Lower leg skin (tissue), 3 donors: ENCODE measurements at regions not wholly inside any gene's neighbourhood (a gene's known extent, or its start where the extent isn't known, plus 50 kb on each side); places are given as distances from the start of the nearest gene placed in this dataset.

Source experiments
- CTCF ChIP-seq, 3 donors: fragments of 450-650 bp; IDR thresholded peaks; one replicate each; pipeline ENCODE4 v1.5.1; 2016; ENCODE audit warnings: antibody characterized with exemption in 3 of 3, mild to moderate bottlenecking in 3 of 3, moderate library complexity in 2 of 3
- POLR2A ChIP-seq, 2 donors: fragments of 450-650 bp; IDR thresholded peaks; one replicate each; pipeline ENCODE4 v1.6.1; 2016 to 2017; ENCODE audit warnings: antibody characterized with exemption in 2 of 2, mild to moderate bottlenecking in 1 of 2, moderate library complexity in 1 of 2

DNA sequence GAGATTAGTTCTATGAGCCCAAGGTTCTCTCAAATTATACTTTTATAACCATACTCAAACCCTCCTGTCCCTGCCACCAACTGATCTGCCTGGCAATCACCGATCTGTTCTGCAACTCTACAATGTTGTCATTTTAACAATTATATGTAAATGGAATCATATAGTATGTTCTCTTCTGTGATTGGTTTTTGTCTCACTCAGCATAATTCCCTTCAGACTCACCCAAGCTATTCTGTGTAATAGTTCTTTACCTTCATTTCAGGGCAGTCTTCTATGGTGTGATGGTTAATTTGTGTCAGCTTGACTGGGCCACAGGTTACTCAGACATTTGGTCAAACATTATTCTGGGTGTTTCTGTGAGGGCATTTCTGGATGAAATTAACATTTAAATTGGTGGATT, 181.9 kb upstream of the CXCL12 start:
- TF ChIP-seq CTCF (IDR thresholded peaks at IDR 0.05) (no peak), POLR2A (IDR thresholded peaks at IDR 0.05) (no peak)
